Cardiac muscle cell (in vitro differentiated cells and primary cell): ENCODE measurements at regions not wholly inside any gene's neighbourhood (a gene's known extent, or its start where the extent isn't known, plus 50 kb on each side); places are given as distances from the start of the nearest gene placed in this dataset.
A peak's percentile ranks its signal among the peaks of the same experiment; 100 is the strongest.

ENCODE experiments used
- DNase-seq, 2 donors: peaks; one replicate each; pipeline versions ENCODE4 v3.0.0 to v3.0.0-alpha.2; 2010 to 2017; ENCODE audit warnings: low read depth in 1 of 2, low spot score in 1 of 2
- H3K27ac ChIP-seq: fragments of 200-600 bp; sonication (generic); 2 replicates; pipeline ENCODE4 v1.5.1; 2016
- H3K27me3 ChIP-seq: fragments of 200-600 bp; sonication (generic); 2 replicates; pipeline ENCODE4 v1.6.0; 2016; ENCODE audit warnings: control low read depth
- H3K36me3 ChIP-seq: fragments of 200-600 bp; sonication (generic); 2 replicates; pipeline ENCODE4 v1.5.1; 2016; ENCODE audit warnings: control low read depth
- H3K4me1 ChIP-seq: fragments of 200-600 bp; sonication (generic); 2 replicates; pipeline ENCODE4 v1.8.1; 2017; ENCODE audit warnings: low read depth, mild to moderate bottlenecking, mixed run types
- H3K4me3 ChIP-seq: fragments of 200-600 bp; sonication (generic); 2 replicates; pipeline ENCODE4 v1.5.1; 2016; ENCODE audit warnings: mild to moderate bottlenecking
- H3K9me3 ChIP-seq: fragments of 200-600 bp; sonication (generic); 2 replicates; pipeline ENCODE4 v1.5.1; 2017; ENCODE audit warnings: low read depth, mild to moderate bottlenecking, control low read depth
- CTCF ChIP-seq: IDR thresholded peaks from 2 replicates; pipeline ENCODE4 v1.5.1; 2012; ENCODE audit warnings: low read depth, mild to moderate bottlenecking, low read length

- H3K4me3 ChIP-seq, result no peak overlapping the region
- no peak for TF ChIP-seq CTCF
- no peaks in the 10 kb centered on the region for H3K27me3 ChIP-seq
- peaks cover 30% of the 10 kb centered on the region for H3K4me1 ChIP-seq
- peak overlapping the region; percentile 67 for H3K27ac ChIP-seq
- no peaks in the 10 kb centered on the region for H3K9me3 ChIP-seq
- no peak for DNase-seq
- H3K36me3 ChIP-seq, result no peaks in the 10 kb centered on the region
Observed at GRCh38 chr6:15735567-15736265, 72.9 kb upstream of the DTNBP1 start.

- Histone ChIP-seq H3K4me3 (no peak overlapping the region), H3K4me1 (peaks cover 30% of the 10 kb centered on the region), H3K9me3 (no peaks in the 10 kb centered on the region), H3K36me3 (no peaks in the 10 kb centered on the region), H3K27me3 (no peaks in the 10 kb centered on the region), H3K27ac (peak overlapping the region; percentile 63)
- no peak for TF ChIP-seq CTCF
- no peak for DNase-seq
Observed at GRCh38 chr6:15734118-15734897, 71.5 kb upstream of the DTNBP1 start.

GRCh38 chr6:15730922-15731321 is 68.1 kb upstream of the DTNBP1 start:
- H3K4me3 ChIP-seq, result no peak overlapping the region
- H3K4me1 ChIP-seq, result peaks cover 22% of the 10 kb centered on the region
- no peaks in the 10 kb centered on the region for H3K9me3 ChIP-seq
- no peak for TF ChIP-seq CTCF
- H3K27me3 ChIP-seq, result no peaks in the 10 kb centered on the region
- H3K27ac ChIP-seq, result no peak overlapping the region
- H3K36me3 ChIP-seq, result no peaks in the 10 kb centered on the region
- DNase-seq, result no peak

GRCh38 chr6:15730442-15730841 is 67.6 kb upstream of the DTNBP1 start:
- no peak for TF ChIP-seq CTCF
- DNase-seq, result no peak
- no peaks in the 10 kb centered on the region for H3K36me3 ChIP-seq
- no peak overlapping the region for H3K4me3 ChIP-seq
- no peak overlapping the region for H3K27ac ChIP-seq
- no peaks in the 10 kb centered on the region for H3K27me3 ChIP-seq
- peaks cover 18% of the 10 kb centered on the region for H3K4me1 ChIP-seq
- H3K9me3 ChIP-seq, result no peaks in the 10 kb centered on the region

GRCh38 chr6:15722731-15723130 is 59.9 kb upstream of the DTNBP1 start:
- Histone ChIP-seq H3K4me1 (peaks cover 6% of the 10 kb centered on the region), H3K36me3 (no peaks in the 10 kb centered on the region), H3K4me3 (no peak overlapping the region), H3K27ac (no peak overlapping the region), H3K27me3 (no peaks in the 10 kb centered on the region), H3K9me3 (no peaks in the 10 kb centered on the region)
- no peak for TF ChIP-seq CTCF
- DNase-seq, result no peak
